ENCODE measurements at regions not wholly inside any gene's neighbourhood (a gene's known extent, or its start where the extent isn't known, plus 50 kb on each side); places are given as distances from the start of the nearest gene placed in this dataset.
"Not testable (repeated sequence)": the region's sequence is repeated elsewhere in the genome, so short reads cannot be mapped to it uniquely, and the experiment has no call there.

- DNase-seq (ENCODE audit: low spot score in 2 of 2); intact Hi-C loops (cut with DNase I; ENCODE audit: low total_unique reads); H3K4me3 ChIP-seq (ENCODE audit: low read depth, poor library complexity, severe bottlenecking): not testable (repeated sequence)
- 86 to 91% methylated on average over 5 of the region's 5 CpGs for WGBS, 2 donors
These were observed 69.5 kb downstream of the MDH2 start for GRCh38 chr7:76117306-76117991.

GRCh38 chr7:76118253-76119036 is 70.5 kb downstream of the MDH2 start:
- DNase-seq (ENCODE audit: low spot score in 2 of 2); intact Hi-C loops (cut with DNase I; ENCODE audit: low total_unique reads); H3K4me3 ChIP-seq (ENCODE audit: low read depth, poor library complexity, severe bottlenecking): not testable (repeated sequence)
- 80 to 81% methylated on average over 8 of the region's 8 CpGs for WGBS, 2 donors

- intact Hi-C loops (cut with DNase I; ENCODE audit: low total_unique reads) = no loop called here
- TF ChIP-seq CTCF (IDR thresholded peaks at IDR 0.05) (no peak), POLR2A (IDR thresholded peaks at IDR 0.05) (no peak)
- no peak overlapping the region for H3K4me3 ChIP-seq (ENCODE audit: low read depth, poor library complexity, severe bottlenecking)
- DNase-seq (ENCODE audit: low spot score in 2 of 2) = no peak
- WGBS, 2 donors = 72 to 81% methylated on average over 3 of the region's 3 CpGs
These were observed 73.1 kb downstream of the MDH2 start for GRCh38 chr7:76121044-76121443.

- 75 to 85% methylated on average over 3 of the region's 3 CpGs for WGBS, 2 donors
- no peak for TF ChIP-seq POLR2A (IDR thresholded peaks at IDR 0.05)
- no peak for TF ChIP-seq CTCF (IDR thresholded peaks at IDR 0.05)
- no peak overlapping the region for H3K4me3 ChIP-seq (ENCODE audit: low read depth, poor library complexity, severe bottlenecking)
- no peak for DNase-seq (ENCODE audit: low spot score in 2 of 2)
- intact Hi-C loops (cut with DNase I; ENCODE audit: low total_unique reads) = no loop called here
These were observed 74.8 kb downstream of the MDH2 start for GRCh38 chr7:76122516-76123239.

- intact Hi-C loops (cut with DNase I; ENCODE audit: low total_unique reads) = no loop called here
- TF ChIP-seq CTCF (IDR thresholded peaks at IDR 0.05) (no peak), POLR2A (IDR thresholded peaks at IDR 0.05) (no peak)
These were observed 75.4 kb downstream of the MDH2 start for GRCh38 chr7:76123316-76123715.

GRCh38 chr7:76125560-76125959 is 76.1 kb upstream of the SRRM3 start:
- TF ChIP-seq CTCF (IDR thresholded peaks at IDR 0.05) (no peak), POLR2A (IDR thresholded peaks at IDR 0.05) (no peak)
- no peak overlapping the region for H3K4me3 ChIP-seq (ENCODE audit: low read depth, poor library complexity, severe bottlenecking)
- intact Hi-C loops (cut with DNase I; ENCODE audit: low total_unique reads) = no loop called here
- DNase-seq (ENCODE audit: low spot score in 2 of 2) = no peak
- WGBS, 2 donors = 95 to 99% methylated on average over 2 of the region's 2 CpGs

More at GRCh38 chr7:76123316-76123715, 75.4 kb downstream of the MDH2 start:
- no peak overlapping the region for H3K4me3 ChIP-seq (ENCODE audit: low read depth, poor library complexity, severe bottlenecking)
- DNase-seq (ENCODE audit: low spot score in 2 of 2) = no peak
- WGBS, 2 donors = 79 to 84% methylated on average over 4 of the region's 4 CpGs

Measured in lower leg skin (tissue), 4 donors.